ENCODE measurements at regions not wholly inside any gene's neighbourhood (a gene's known extent, or its start where the extent isn't known, plus 50 kb on each side); places are given as distances from the start of the nearest gene placed in this dataset.
A peak's percentile ranks its signal among the peaks of the same experiment; 100 is the strongest.

DNA sequence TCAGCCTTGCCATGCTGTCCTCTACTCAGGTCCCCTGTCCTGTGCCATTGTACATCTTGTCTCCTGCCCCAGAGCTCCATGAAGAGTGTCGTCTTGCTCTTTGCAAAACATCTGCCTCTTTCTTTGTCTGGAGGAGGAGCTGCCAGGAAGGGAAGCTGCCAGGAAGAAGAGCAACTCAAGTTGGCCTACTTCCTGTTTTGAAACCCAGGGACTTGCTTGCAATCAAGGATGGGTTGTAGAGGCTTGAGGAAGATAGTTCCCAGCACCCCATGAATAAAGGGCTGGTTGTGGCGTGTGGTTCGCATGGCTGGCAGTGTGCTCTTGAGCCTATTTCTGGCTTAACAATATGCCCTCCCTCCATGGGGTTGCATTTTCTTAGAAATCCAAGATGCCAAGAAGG is 53.0 kb upstream of the CPEB4 start:
- Histone ChIP-seq H3K9me3 (ENCODE audit: control insufficient read depth, insufficient read depth, low read depth, low read length) (no peaks in the 10 kb centered on the region), H3K4me1 (ENCODE audit: control insufficient read depth, insufficient read depth, low read length) (no peaks in the 10 kb centered on the region), H3K36me3 (ENCODE audit: control insufficient read depth in 2 of 2, insufficient read depth in 1 of 2, low read length in 2 of 2) (no peaks in the 10 kb centered on the region), H3K4me3 (ENCODE audit: low read depth, low read length) (no peak overlapping the region), H3K27ac (ENCODE audit: extremely low read depth, low read depth, low read length) (no peak overlapping the region)
- no peak for TF ChIP-seq ZNF221 (tag by site-specific recombination; IDR thresholded peaks at IDR 0.05; ENCODE audit: borderline replicate concordance)
- TF ChIP-seq ZNF341 (tag by site-specific recombination; IDR thresholded peaks at IDR 0.05; ENCODE audit: low read depth) = no peak
- no peak for TF ChIP-seq ZNF174 (tag by site-specific recombination; IDR thresholded peaks at IDR 0.05)
- TF ChIP-seq, protein P1, sequence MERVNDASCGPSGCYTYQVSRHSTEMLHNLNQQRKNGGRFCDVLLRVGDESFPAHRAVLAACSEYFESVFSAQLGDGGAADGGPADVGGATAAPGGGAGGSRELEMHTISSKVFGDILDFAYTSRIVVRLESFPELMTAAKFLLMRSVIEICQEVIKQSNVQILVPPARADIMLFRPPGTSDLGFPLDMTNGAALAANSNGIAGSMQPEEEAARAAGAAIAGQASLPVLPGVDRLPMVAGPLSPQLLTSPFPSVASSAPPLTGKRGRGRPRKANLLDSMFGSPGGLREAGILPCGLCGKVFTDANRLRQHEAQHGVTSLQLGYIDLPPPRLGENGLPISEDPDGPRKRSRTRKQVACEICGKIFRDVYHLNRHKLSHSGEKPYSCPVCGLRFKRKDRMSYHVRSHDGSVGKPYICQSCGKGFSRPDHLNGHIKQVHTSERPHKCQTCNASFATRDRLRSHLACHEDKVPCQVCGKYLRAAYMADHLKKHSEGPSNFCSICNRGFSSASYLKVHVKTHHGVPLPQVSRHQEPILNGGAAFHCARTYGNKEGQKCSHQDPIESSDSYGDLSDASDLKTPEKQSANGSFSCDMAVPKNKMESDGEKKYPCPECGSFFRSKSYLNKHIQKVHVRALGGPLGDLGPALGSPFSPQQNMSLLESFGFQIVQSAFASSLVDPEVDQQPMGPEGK (tag by site-specific recombination; IDR thresholded peaks at IDR 0.05) = no peak
- no peak for TF ChIP-seq ZBTB21 (tag by site-specific recombination; IDR thresholded peaks at IDR 0.05)
- TF ChIP-seq, protein P2, sequence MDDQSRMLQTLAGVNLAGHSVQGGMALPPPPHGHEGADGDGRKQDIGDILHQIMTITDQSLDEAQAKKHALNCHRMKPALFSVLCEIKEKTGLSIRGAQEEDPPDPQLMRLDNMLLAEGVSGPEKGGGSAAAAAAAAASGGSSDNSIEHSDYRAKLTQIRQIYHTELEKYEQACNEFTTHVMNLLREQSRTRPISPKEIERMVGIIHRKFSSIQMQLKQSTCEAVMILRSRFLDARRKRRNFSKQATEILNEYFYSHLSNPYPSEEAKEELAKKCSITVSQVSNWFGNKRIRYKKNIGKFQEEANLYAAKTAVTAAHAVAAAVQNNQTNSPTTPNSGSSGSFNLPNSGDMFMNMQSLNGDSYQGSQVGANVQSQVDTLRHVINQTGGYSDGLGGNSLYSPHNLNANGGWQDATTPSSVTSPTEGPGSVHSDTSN (CRISPR knock-in tag; IDR thresholded peaks at IDR 0.05) = no peak
- POLR2A ChIA-PET = no interaction called here
- CTCF ChIA-PET = no interaction called here

DNA sequence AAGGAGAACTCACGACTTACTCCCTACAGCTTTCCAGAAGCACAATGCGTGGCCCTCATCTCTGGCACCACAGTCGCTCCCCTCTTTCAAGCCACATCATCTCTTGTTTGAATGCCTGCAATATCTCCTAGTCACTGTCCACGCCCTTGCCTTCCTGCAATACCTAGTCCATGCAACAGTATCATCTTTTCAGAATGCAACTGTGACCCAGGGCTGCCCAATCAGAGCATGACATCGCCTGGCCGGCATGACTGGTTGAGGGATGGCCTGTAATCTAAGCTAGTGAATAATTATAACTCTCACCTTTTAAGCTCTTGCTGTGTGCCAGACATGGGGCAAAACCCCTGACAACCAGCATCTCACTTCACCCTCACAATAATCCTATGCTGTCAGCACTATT is 52.5 kb upstream of the CPEB4 start:
- Histone ChIP-seq H3K27ac (ENCODE audit: extremely low read depth, low read depth, low read length) (no peak overlapping the region), H3K9me3 (ENCODE audit: control insufficient read depth, insufficient read depth, low read depth, low read length) (no peaks in the 10 kb centered on the region), H3K36me3 (ENCODE audit: control insufficient read depth in 2 of 2, insufficient read depth in 1 of 2, low read length in 2 of 2) (no peaks in the 10 kb centered on the region), H3K4me1 (ENCODE audit: control insufficient read depth, insufficient read depth, low read length) (no peaks in the 10 kb centered on the region), H3K4me3 (ENCODE audit: low read depth, low read length) (no peak overlapping the region)
- ChIA-PET CTCF (no interaction called here), POLR2A (interaction anchor here (0.6 kb wide), 1 partner anchor 14 kb away, joined by 3 read pairs; no protein-coding TSS in a partner anchor)
- no peak for TF ChIP-seq ZNF558 (tag by site-specific recombination; IDR thresholded peaks at IDR 0.05)
- 0 out of 2 replicates have a peak, but pooled peaks have one; percentile 41 for TF ChIP-seq SP7 (tag by site-specific recombination; IDR thresholded peaks at IDR 0.05)

DNA sequence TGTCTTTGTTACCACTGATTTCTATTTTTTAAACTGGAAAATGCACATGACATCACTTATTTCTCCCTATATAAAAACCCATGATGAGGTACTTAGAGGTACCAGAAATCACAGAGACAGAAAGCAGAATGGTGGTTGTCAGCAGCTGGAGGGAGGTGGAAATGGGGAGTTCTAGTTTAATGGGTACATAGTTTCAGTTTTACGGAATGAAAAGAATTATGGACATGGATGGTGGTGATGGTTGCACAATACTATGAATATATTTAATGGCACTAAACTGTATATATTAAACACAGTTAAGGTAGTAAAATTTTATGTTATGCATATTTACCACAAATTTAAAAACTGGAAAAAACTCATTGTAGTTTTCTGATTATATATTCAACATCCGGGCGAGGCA is 50.5 kb upstream of the CPEB4 start:
- H3K4me3 ChIP-seq (ENCODE audit: low read depth, low read length) = no peak overlapping the region
- no peaks in the 10 kb centered on the region for H3K9me3 ChIP-seq (ENCODE audit: control insufficient read depth, insufficient read depth, low read depth, low read length)
- H3K36me3 ChIP-seq (ENCODE audit: control insufficient read depth in 2 of 2, insufficient read depth in 1 of 2, low read length in 2 of 2) = no peaks in the 10 kb centered on the region
- ChIA-PET POLR2A (no interaction called here), CTCF (no interaction called here)
- no peaks in the 10 kb centered on the region for H3K4me1 ChIP-seq (ENCODE audit: control insufficient read depth, insufficient read depth, low read length)
- TF ChIP-seq SETDB1 (IDR thresholded peaks at IDR 0.05; ENCODE audit: insufficient read length, low read length) = no peak
- TF ChIP-seq, protein P3, sequence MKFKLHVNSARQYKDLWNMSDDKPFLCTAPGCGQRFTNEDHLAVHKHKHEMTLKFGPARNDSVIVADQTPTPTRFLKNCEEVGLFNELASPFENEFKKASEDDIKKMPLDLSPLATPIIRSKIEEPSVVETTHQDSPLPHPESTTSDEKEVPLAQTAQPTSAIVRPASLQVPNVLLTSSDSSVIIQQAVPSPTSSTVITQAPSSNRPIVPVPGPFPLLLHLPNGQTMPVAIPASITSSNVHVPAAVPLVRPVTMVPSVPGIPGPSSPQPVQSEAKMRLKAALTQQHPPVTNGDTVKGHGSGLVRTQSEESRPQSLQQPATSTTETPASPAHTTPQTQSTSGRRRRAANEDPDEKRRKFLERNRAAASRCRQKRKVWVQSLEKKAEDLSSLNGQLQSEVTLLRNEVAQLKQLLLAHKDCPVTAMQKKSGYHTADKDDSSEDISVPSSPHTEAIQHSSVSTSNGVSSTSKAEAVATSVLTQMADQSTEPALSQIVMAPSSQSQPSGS (tag by site-specific recombination; IDR thresholded peaks at IDR 0.05; ENCODE audit: low read depth) = 0 out of 2 replicates have a peak, but pooled peaks have one; percentile 12
- no peak overlapping the region for H3K27ac ChIP-seq (ENCODE audit: extremely low read depth, low read depth, low read length)

All from HEK293 (cell line).